OCI-LY3 (cell line): ENCODE measurements at regions not wholly inside any gene's neighbourhood (a gene's known extent, or its start where the extent isn't known, plus 50 kb on each side); places are given as distances from the start of the nearest gene placed in this dataset.

Experiments used
- EZH2phosphoT487 ChIP-seq: fragments of 200-600 bp; shearing (Covaris generic); IDR thresholded peaks from 2 replicates; pipeline ENCODE4 v1.6.1; 2018; ENCODE audit warnings: antibody characterized with exemption, mixed run types, low read depth
- TF ChIP-seq, protein P1 (sequence below): fragments of 200-600, 300-600 bp; sonication (generic); IDR thresholded peaks from 2 replicates; pipeline ENCODE4 v1.5.1; 2014; ENCODE audit warnings: antibody characterized with exemption, low read length, low read depth

DNA sequence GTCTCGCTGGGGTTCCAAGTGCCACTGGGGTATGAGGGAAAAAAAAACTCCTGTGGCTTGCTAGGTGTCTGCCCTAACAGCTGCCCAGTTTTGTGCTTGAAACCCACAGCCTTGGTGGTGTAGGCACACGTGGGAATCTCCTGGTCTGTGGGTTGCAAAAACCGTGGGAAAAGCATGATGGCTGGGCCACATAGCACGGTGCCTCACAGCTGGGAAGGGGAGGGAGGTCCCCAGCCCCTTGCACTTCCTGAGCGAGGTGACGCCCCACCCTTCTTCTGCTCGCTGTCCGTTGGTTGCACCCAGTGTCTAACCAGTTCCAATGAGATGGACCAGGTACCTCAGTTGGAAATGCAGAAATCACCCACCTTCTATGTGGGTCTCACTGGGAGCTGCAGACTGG is 144.3 kb downstream of the KBTBD8 start:
- TF ChIP-seq, protein P1, sequence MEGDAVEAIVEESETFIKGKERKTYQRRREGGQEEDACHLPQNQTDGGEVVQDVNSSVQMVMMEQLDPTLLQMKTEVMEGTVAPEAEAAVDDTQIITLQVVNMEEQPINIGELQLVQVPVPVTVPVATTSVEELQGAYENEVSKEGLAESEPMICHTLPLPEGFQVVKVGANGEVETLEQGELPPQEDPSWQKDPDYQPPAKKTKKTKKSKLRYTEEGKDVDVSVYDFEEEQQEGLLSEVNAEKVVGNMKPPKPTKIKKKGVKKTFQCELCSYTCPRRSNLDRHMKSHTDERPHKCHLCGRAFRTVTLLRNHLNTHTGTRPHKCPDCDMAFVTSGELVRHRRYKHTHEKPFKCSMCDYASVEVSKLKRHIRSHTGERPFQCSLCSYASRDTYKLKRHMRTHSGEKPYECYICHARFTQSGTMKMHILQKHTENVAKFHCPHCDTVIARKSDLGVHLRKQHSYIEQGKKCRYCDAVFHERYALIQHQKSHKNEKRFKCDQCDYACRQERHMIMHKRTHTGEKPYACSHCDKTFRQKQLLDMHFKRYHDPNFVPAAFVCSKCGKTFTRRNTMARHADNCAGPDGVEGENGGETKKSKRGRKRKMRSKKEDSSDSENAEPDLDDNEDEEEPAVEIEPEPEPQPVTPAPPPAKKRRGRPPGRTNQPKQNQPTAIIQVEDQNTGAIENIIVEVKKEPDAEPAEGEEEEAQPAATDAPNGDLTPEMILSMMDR = no peak
- TF ChIP-seq EZH2phosphoT487 = no peak
